ENCODE measurements at regions not wholly inside any gene's neighbourhood (a gene's known extent, or its start where the extent isn't known, plus 50 kb on each side); places are given as distances from the start of the nearest gene placed in this dataset.

GRCh38 chr4:30268370-30268769 lies 451.8 kb upstream of the PCDH7 start:
- no peak for TF ChIP-seq CTCF (IDR thresholded peaks at IDR 0.05)
- no peak for DNase-seq
- no peak for ATAC-seq
- no peaks in the 10 kb centered on the region for H3K36me3 ChIP-seq (ENCODE audit: low read depth)
- intact Hi-C loops (cut with DNase I, micrococcal nuclease), result no loop called here
- H3K9me3 ChIP-seq, result peaks cover 35% of the 10 kb centered on the region
- no peaks in the 10 kb centered on the region for H3K4me1 ChIP-seq (ENCODE audit: low read depth)
- H3K4me3 ChIP-seq, result no peak overlapping the region

GRCh38 chr4:30269850-30270249 lies 450.3 kb upstream of the PCDH7 start:
- peaks cover 41% of the 10 kb centered on the region for H3K9me3 ChIP-seq
- H3K36me3 ChIP-seq (ENCODE audit: low read depth), result no peaks in the 10 kb centered on the region
- no peak for TF ChIP-seq CTCF (IDR thresholded peaks at IDR 0.05)
- no peaks in the 10 kb centered on the region for H3K4me1 ChIP-seq (ENCODE audit: low read depth)
- ATAC-seq (no peak), DNase-seq (no peak)
- H3K4me3 ChIP-seq, result no peak overlapping the region
- intact Hi-C loops (cut with DNase I, micrococcal nuclease), result no loop called here

GRCh38 chr4:30281986-30282385 lies 438.2 kb upstream of the PCDH7 start:
- Histone ChIP-seq H3K4me3 (no peak overlapping the region), H3K4me1 (ENCODE audit: low read depth) (no peaks in the 10 kb centered on the region), H3K36me3 (ENCODE audit: low read depth) (no peaks in the 10 kb centered on the region), H3K9me3 (peaks cover 19% of the 10 kb centered on the region)
- intact Hi-C loops (cut with DNase I, micrococcal nuclease), result no loop called here
- no peak for DNase-seq
- no peak for ATAC-seq
- TF ChIP-seq CTCF (IDR thresholded peaks at IDR 0.05), result no peak

- Histone ChIP-seq H3K9me3 (peaks cover 27% of the 10 kb centered on the region), H3K4me3 (no peak overlapping the region), H3K4me1 (ENCODE audit: low read depth) (no peaks in the 10 kb centered on the region), H3K36me3 (ENCODE audit: low read depth) (no peaks in the 10 kb centered on the region)
- DNase-seq (no peak), ATAC-seq (no peak)
- TF ChIP-seq CTCF (IDR thresholded peaks at IDR 0.05), result no peak
- intact Hi-C loops (cut with DNase I, micrococcal nuclease), result no loop called here
These were observed 436.8 kb upstream of the PCDH7 start for GRCh38 chr4:30283336-30283735.

- Histone ChIP-seq H3K36me3 (ENCODE audit: low read depth) (no peaks in the 10 kb centered on the region), H3K4me3 (no peak overlapping the region), H3K4me1 (ENCODE audit: low read depth) (no peaks in the 10 kb centered on the region), H3K9me3 (peaks cover 36% of the 10 kb centered on the region)
- DNase-seq (no peak), ATAC-seq (no peak)
- no peak for TF ChIP-seq CTCF (IDR thresholded peaks at IDR 0.05)
- intact Hi-C loops (cut with DNase I, micrococcal nuclease), result no loop called here
These were observed 425.9 kb upstream of the PCDH7 start for GRCh38 chr4:30294295-30294694.

- no peak for ATAC-seq
- H3K9me3 ChIP-seq, result peaks cover 43% of the 10 kb centered on the region
- H3K4me1 ChIP-seq (ENCODE audit: low read depth), result no peaks in the 10 kb centered on the region
- H3K4me3 ChIP-seq, result no peak overlapping the region
- H3K36me3 ChIP-seq (ENCODE audit: low read depth), result no peaks in the 10 kb centered on the region
- no peak for TF ChIP-seq CTCF (IDR thresholded peaks at IDR 0.05)
- no peak for DNase-seq
- intact Hi-C loops (cut with DNase I, micrococcal nuclease), result no loop called here
These were observed 424.5 kb upstream of the PCDH7 start for GRCh38 chr4:30295652-30296051.
